ENCODE measurements at regions not wholly inside any gene's neighbourhood (a gene's known extent, or its start where the extent isn't known, plus 50 kb on each side); places are given as distances from the start of the nearest gene placed in this dataset.

- TF ChIP-seq, protein P1, sequence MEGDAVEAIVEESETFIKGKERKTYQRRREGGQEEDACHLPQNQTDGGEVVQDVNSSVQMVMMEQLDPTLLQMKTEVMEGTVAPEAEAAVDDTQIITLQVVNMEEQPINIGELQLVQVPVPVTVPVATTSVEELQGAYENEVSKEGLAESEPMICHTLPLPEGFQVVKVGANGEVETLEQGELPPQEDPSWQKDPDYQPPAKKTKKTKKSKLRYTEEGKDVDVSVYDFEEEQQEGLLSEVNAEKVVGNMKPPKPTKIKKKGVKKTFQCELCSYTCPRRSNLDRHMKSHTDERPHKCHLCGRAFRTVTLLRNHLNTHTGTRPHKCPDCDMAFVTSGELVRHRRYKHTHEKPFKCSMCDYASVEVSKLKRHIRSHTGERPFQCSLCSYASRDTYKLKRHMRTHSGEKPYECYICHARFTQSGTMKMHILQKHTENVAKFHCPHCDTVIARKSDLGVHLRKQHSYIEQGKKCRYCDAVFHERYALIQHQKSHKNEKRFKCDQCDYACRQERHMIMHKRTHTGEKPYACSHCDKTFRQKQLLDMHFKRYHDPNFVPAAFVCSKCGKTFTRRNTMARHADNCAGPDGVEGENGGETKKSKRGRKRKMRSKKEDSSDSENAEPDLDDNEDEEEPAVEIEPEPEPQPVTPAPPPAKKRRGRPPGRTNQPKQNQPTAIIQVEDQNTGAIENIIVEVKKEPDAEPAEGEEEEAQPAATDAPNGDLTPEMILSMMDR (IDR thresholded peaks at IDR 0.05; ENCODE audit: extremely low read depth, insufficient read depth, missing control alignments): peak; percentile 10
- in situ Hi-C loops (cut with MboI; ENCODE audit: low pct_unique_long_range_greater_than_20kb, low sequenced_read_pairs, unreplicated experiment): no loop called here
- DNase-seq (ENCODE audit: low spot score): no peak
Measured at GRCh38 chr6:141309295-141309694, 823.4 kb upstream of the GJE1 start.

DNA sequence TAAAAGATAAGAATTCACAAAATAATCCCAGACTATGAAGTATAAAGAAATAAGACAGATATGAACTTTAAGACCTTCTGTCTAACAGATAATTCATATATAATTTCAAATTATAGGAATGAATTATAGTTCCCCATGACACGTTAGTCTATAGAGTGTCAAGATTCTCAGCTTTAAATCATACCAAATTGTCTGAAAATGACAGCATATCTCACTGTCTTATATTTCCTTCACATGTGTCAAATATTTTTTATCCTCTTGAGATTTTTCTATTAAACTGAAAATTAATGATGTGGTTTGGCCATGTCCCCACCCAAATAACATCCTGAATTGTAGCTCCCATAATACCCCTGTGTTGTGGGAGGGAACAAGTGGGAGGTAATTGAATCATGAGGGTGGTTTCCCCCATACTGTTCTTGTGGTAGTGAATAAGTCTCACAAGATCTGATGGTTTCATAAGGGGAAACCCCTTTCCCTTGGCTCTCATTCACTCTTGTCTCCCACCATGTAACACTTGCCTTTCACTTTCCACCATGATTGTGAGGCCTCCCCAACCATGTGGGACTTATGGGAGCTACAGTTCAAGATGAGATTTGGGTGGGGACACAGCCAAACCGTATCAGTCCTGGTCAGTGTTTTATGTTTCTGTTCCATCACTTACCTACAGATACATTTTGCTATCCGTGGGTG is 825.3 kb upstream of the GJE1 start:
- TF ChIP-seq, protein P1 (IDR thresholded peaks at IDR 0.05; ENCODE audit: extremely low read depth, insufficient read depth, missing control alignments): no peak
- DNase-seq (ENCODE audit: low spot score): no peak
- in situ Hi-C loops (cut with MboI; ENCODE audit: low pct_unique_long_range_greater_than_20kb, low sequenced_read_pairs, unreplicated experiment): no loop called here

- DNase-seq (ENCODE audit: low spot score): no peak
- in situ Hi-C loops (cut with MboI; ENCODE audit: low pct_unique_long_range_greater_than_20kb, low sequenced_read_pairs, unreplicated experiment): no loop called here
- TF ChIP-seq, protein P1 (IDR thresholded peaks at IDR 0.05; ENCODE audit: extremely low read depth, insufficient read depth, missing control alignments): no peak
Measured at GRCh38 chr6:141303907-141304306, 828.8 kb upstream of the GJE1 start.

GRCh38 chr6:141301779-141302178 is 830.9 kb upstream of the GJE1 start:
- in situ Hi-C loops (cut with MboI; ENCODE audit: low pct_unique_long_range_greater_than_20kb, low sequenced_read_pairs, unreplicated experiment): no loop called here
- DNase-seq (ENCODE audit: low spot score): no peak
- TF ChIP-seq, protein P1 (IDR thresholded peaks at IDR 0.05; ENCODE audit: extremely low read depth, insufficient read depth, missing control alignments): no peak

DNA sequence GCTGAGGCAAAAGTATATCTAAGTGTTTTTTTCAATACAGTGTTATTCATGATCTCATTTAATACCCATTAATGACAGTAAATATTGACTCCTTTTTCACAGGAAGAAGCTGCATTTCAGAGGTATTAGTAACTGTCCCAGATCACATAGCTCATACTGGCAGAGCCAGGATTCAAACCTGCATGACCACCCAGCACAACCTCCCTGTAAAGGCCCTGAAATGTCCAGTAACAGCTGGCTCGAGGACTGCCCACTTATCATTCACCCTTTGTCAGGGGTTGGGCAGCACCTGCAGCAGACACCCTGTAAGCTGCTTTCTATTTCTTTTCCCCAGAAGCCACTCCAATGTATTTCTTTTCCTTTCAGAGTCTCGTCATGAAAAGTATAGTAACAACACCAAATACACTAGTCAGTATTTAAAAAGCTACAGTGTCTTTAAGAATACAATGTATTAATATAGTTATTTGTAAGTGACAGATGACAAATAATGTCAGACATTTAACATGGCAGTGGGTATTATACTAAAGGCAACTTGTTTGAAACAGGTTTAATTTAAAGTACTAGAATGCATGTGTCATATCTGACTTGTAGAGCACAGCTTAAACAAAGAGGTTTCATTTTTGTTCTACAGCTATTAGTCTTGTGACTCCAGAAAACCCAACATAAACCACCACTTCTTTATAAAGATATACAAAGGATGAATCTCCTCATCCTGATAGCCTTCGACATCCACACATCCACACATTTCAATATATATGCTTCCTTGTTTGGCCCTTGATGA is 841.6 kb upstream of the GJE1 start:
- in situ Hi-C loops (cut with MboI; ENCODE audit: low pct_unique_long_range_greater_than_20kb, low sequenced_read_pairs, unreplicated experiment): no loop called here
- no peak for DNase-seq (ENCODE audit: low spot score)
- TF ChIP-seq, protein P1 (IDR thresholded peaks at IDR 0.05; ENCODE audit: extremely low read depth, insufficient read depth, missing control alignments): no peak

- TF ChIP-seq, protein P1 (IDR thresholded peaks at IDR 0.05; ENCODE audit: extremely low read depth, insufficient read depth, missing control alignments): no peak
Measured at GRCh38 chr6:141288947-141289346, 843.8 kb upstream of the GJE1 start.

More at GRCh38 chr6:141288947-141289346, 843.8 kb upstream of the GJE1 start:
- in situ Hi-C loops (cut with MboI; ENCODE audit: low pct_unique_long_range_greater_than_20kb, low sequenced_read_pairs, unreplicated experiment): no loop called here
- DNase-seq (ENCODE audit: low spot score): no peak
